GM23248 (cell line): ENCODE measurements at regions not wholly inside any gene's neighbourhood (a gene's known extent, or its start where the extent isn't known, plus 50 kb on each side); places are given as distances from the start of the nearest gene placed in this dataset.

Source experiments
- DNase-seq: peaks from one replicate; pipeline ENCODE4 v3.0.0-alpha.2; 2015
- H2AFZ ChIP-seq: fragments of 200-600 bp; sonication (generic); 2 replicates; pipeline ENCODE4 v1.6.1; 2016; ENCODE audit warnings: antibody characterized with exemption
- H3F3A ChIP-seq: fragments of 200-600 bp; sonication (generic); 2 replicates; pipeline ENCODE4 v1.6.1; 2016; ENCODE audit warnings: mild to moderate bottlenecking, antibody characterized with exemption, mixed run types; ENCODE audit not compliant: insufficient read depth
- H3K27ac ChIP-seq: fragments of 200-600 bp; sonication (generic); 2 replicates; pipeline ENCODE4 v1.5.1; 2016; ENCODE audit warnings: mild to moderate bottlenecking
- H3K27me3 ChIP-seq: fragments of 200-600 bp; sonication (generic); replicated peaks from 2 replicates; pipeline ENCODE4 v1.6.1; 2016; ENCODE audit warnings: mild to moderate bottlenecking; ENCODE audit not compliant: insufficient read depth
- H3K36me3 ChIP-seq: fragments of 200-600 bp; sonication (generic); 2 replicates; pipeline ENCODE4 v1.6.1; 2016; ENCODE audit warnings: low read depth, mild to moderate bottlenecking
- H3K4me1 ChIP-seq: fragments of 200-600 bp; sonication (generic); 2 replicates; pipeline ENCODE4 v1.6.1; 2016; ENCODE audit warnings: mild to moderate bottlenecking; ENCODE audit not compliant: insufficient read depth
- H3K4me2 ChIP-seq: fragments of 200-600 bp; sonication (generic); one replicate; pipeline ENCODE4 v1.6.1; 2016; ENCODE audit warnings: mild to moderate bottlenecking; ENCODE audit not compliant: unreplicated experiment
- H3K4me3 ChIP-seq: fragments of 200-600 bp; sonication (generic); 2 replicates; pipeline ENCODE4 v1.5.1; 2016; ENCODE audit warnings: mild to moderate bottlenecking
- H3K79me2 ChIP-seq: fragments of 200-600 bp; sonication (generic); 2 replicates; pipeline ENCODE4 v1.6.1; 2016; ENCODE audit warnings: mild to moderate bottlenecking; ENCODE audit not compliant: insufficient read depth
- H3K9ac ChIP-seq: fragments of 200-600 bp; sonication (generic); 2 replicates; pipeline ENCODE4 v1.6.1; 2016; ENCODE audit warnings: mild to moderate bottlenecking
- H3K9me2 ChIP-seq: fragments of 200-600 bp; sonication (generic); 2 replicates; pipeline ENCODE4 v1.6.1; 2016; ENCODE audit warnings: mixed run types, mild to moderate bottlenecking, moderate library complexity; ENCODE audit not compliant: insufficient read depth
- H3K9me3 ChIP-seq: fragments of 200-600 bp; sonication (generic); one replicate; pipeline ENCODE4 v1.6.1; 2017; ENCODE audit warnings: low read depth
- H4K20me1 ChIP-seq: fragments of 200-600 bp; sonication (generic); 2 replicates; pipeline ENCODE4 v1.6.0; 2016; ENCODE audit not compliant: insufficient read depth
- EZH2 ChIP-seq: fragments of 200-600 bp; sonication (generic); IDR thresholded peaks from 2 replicates; pipeline ENCODE4 v1.6.1; 2018; ENCODE audit warnings: antibody characterized with exemption, mild to moderate bottlenecking; ENCODE audit not compliant: insufficient read depth, poor library complexity, severe bottlenecking
- EZH2phosphoT487 ChIP-seq: fragments of 200-600 bp; sonication (generic); IDR thresholded peaks from 2 replicates; pipeline ENCODE4 v1.6.1; 2018; ENCODE audit warnings: antibody characterized with exemption, moderate library complexity, mild to moderate bottlenecking, low read depth; ENCODE audit not compliant: insufficient read depth
- WGBS, 2 experiments: methylation state at CpG; one replicate each; pipeline ENCODE4 v1.1.6; 2015 to 2017; ENCODE audit warnings: low lambda C conversion rate in 2 of 2, low coverage in 1 of 2; ENCODE audit errors: missing lambda C conversion rate in 2 of 2; 5-methylcytosine and 5-hydroxymethylcytosine counted together
- in situ Hi-C: fragments of 300-500 bp; cut with MboI; formaldehyde crosslinking; loops from 2 replicates; pipeline ENCODE4 v1.15.0; 2020

DNA sequence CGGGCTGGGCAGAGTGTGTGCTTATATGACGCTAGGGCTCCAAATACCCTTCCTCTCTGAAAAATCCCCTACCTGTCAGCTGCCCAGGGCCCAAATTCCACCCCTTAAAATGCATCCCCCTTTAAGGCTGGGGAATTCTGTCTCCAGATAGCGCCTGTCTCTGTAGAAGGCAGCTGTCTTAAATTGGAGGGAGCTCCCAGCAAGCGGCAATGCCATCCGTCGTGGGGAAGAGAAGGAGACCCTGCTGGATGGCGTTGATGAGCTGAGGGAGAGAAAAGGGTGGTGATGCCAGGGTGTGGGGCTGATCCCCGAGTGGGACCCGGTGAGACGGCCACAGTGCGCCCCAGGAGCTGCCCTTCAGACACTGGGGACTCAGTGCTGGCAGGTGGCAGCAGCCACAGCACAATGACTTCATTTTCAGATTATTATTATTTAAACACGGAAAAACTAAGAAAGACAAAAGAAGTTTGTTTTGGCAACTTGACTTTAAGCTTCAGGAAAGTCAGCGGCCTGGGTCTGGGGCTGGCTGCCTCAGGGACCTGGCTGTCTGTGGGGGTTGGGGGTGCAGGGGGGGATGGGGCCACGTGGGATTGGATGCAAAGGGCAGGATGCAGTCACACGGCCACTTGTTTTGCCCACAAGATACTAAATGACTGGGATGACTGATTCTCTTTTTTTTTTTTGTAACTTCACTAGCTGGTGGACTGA lies 152.8 kb downstream of the TFCP2L1 start:
- Histone ChIP-seq H3K9me3 (no peaks in the 10 kb centered on the region), H3K9ac (no peak overlapping the region), H3F3A (no peaks in the 10 kb centered on the region), H3K27me3 (peaks cover 9% of the 10 kb centered on the region; the same call in 1 of the 2 replicates), H3K36me3 (no peaks in the 10 kb centered on the region), H3K4me1 (no peaks in the 10 kb centered on the region), H2AFZ (no peak overlapping the region), H3K79me2 (no peaks in the 10 kb centered on the region), H3K27ac (no peak overlapping the region), H3K4me2 (no peak overlapping the region), H3K4me3 (no peak overlapping the region), H4K20me1 (no peaks in the 10 kb centered on the region), H3K9me2 (no peaks in the 10 kb centered on the region)
- in situ Hi-C loops: no loop called here
- TF ChIP-seq EZH2: no peak
- no peak for TF ChIP-seq EZH2phosphoT487
- DNase-seq: no peak
- WGBS, 2 experiments: 51 to 56% methylated on average over 15 of the region's 15 CpGs

DNA sequence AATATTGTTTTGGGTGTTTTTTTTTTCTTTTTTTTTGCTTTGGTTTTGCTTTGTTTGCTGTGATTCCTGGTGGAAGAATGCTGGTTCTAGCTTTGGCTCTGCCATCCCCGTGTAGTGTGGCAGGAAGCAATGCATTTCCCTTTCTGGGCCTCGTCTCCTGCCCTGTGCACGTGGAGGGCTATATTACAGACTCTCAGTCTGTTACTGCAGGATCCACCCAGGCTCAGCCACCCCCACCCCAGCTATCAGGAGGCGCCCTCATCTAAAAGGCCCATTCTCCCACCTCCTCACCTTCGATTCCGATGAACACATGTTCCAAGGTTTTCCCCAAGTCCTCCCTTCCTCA lies 152.3 kb downstream of the TFCP2L1 start:
- H2AFZ ChIP-seq: no peak overlapping the region
- H3K27me3 ChIP-seq: peaks cover 10% of the 10 kb centered on the region; the same call in 1 of the 2 replicates
- no peaks in the 10 kb centered on the region for H3K9me2 ChIP-seq
- 26 to 44% methylated on average over 6 of the region's 6 CpGs for WGBS, 2 experiments
- H3F3A ChIP-seq: no peaks in the 10 kb centered on the region
- H3K79me2 ChIP-seq: no peaks in the 10 kb centered on the region
- no peaks in the 10 kb centered on the region for H3K9me3 ChIP-seq
- in situ Hi-C loops: no loop called here
- H3K4me2 ChIP-seq: no peak overlapping the region
- TF ChIP-seq EZH2phosphoT487 (no peak), EZH2 (no peak)
- no peak overlapping the region for H3K4me3 ChIP-seq
- H3K27ac ChIP-seq: no peak overlapping the region
- H4K20me1 ChIP-seq: no peaks in the 10 kb centered on the region
- no peaks in the 10 kb centered on the region for H3K36me3 ChIP-seq
- no peaks in the 10 kb centered on the region for H3K4me1 ChIP-seq
- H3K9ac ChIP-seq: no peak overlapping the region
- no peak for DNase-seq

DNA sequence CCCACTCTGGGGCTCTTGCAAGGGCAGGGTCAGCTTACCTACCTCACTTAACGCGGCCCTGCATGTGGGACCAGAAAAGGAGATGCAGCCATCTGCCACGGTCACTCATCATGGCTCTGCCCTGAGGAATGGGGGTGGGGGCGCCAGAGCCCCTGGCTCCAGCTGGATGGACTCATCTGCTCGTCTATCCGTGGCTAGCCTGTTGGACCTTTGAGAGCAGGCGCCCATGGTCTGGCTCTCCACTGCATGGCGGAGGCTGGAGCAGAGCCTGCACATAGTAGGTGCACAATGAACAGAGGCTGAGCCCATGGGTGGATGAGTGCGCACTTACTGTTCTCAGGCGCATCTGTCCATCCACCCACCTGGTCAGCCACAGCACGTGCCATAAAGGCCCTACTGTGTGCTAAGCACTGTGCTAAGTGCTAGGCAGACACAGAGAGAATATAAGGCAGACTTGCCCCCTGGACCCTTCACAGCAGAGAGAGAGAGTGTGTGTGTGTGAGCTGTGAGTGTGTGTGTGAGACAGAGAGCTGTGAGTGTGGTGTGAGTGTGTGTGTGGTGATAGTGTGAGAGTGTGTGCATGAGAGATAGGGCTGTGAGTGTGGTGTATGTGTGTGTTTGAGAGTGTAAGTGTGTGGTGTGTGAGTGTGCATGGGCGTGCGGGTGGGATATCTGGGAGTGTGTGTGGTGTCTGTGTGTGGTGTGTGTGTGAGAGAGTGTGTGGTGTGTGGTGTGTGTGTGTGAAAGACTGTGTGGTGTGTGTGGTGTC lies 151.3 kb downstream of the TFCP2L1 start:
- H3K9me2 ChIP-seq: no peaks in the 10 kb centered on the region
- no peaks in the 10 kb centered on the region for H4K20me1 ChIP-seq
- DNase-seq: no peak
- H3K4me2 ChIP-seq: no peak overlapping the region
- no peaks in the 10 kb centered on the region for H3K36me3 ChIP-seq
- no peak for TF ChIP-seq EZH2phosphoT487
- TF ChIP-seq EZH2: no peak
- no peaks in the 10 kb centered on the region for H3K79me2 ChIP-seq
- no peaks in the 10 kb centered on the region for H3F3A ChIP-seq
- no peak overlapping the region for H3K4me3 ChIP-seq
- H3K27me3 ChIP-seq: peaks cover 4% of the 10 kb centered on the region; the same call in 1 of the 2 replicates
- no peaks in the 10 kb centered on the region for H3K9me3 ChIP-seq
- in situ Hi-C loops: no loop called here
- H3K9ac ChIP-seq: no peak overlapping the region
- 70 to 81% methylated on average over 13 of the region's 13 CpGs for WGBS, 2 experiments
- no peak overlapping the region for H3K27ac ChIP-seq
- no peaks in the 10 kb centered on the region for H3K4me1 ChIP-seq
- H2AFZ ChIP-seq: no peak overlapping the region

DNA sequence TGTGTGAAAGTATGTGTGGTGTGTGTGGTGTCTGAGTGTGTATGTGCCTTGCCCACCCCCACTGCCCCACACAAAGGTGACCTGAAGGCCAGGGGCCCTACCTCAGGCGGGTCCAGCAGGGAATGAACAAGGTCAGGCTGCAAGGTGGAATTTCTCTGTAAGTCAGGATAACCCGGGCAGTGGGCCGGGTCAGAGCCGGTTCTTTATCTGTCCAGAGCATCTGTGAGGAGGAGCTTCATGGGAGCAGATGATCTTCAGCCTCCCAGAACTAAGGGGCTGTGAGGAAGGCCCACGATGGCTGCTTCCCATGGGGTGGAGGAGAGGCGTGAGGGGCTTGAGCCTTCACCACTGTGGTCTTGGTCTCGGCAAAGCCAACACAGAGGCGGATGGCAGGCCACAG lies 150.3 kb downstream of the TFCP2L1 start:
- Histone ChIP-seq H3K36me3 (no peaks in the 10 kb centered on the region), H3K9ac (no peak overlapping the region), H3K4me3 (no peak overlapping the region), H3F3A (no peaks in the 10 kb centered on the region), H3K9me3 (no peaks in the 10 kb centered on the region), H3K27me3 (peaks cover 4% of the 10 kb centered on the region; the same call in 1 of the 2 replicates), H3K4me1 (no peaks in the 10 kb centered on the region), H3K4me2 (no peak overlapping the region), H2AFZ (no peak overlapping the region), H3K79me2 (no peaks in the 10 kb centered on the region), H3K9me2 (no peaks in the 10 kb centered on the region), H4K20me1 (no peaks in the 10 kb centered on the region), H3K27ac (no peak overlapping the region)
- TF ChIP-seq EZH2phosphoT487: no peak
- TF ChIP-seq EZH2: no peak
- 52 to 53% methylated on average over 8 of the region's 8 CpGs for WGBS, 2 experiments
- DNase-seq: no peak
- in situ Hi-C loops: no loop called here
